ENCODE measurements at regions not wholly inside any gene's neighbourhood (a gene's known extent, or its start where the extent isn't known, plus 50 kb on each side); places are given as distances from the start of the nearest gene placed in this dataset.

DNA sequence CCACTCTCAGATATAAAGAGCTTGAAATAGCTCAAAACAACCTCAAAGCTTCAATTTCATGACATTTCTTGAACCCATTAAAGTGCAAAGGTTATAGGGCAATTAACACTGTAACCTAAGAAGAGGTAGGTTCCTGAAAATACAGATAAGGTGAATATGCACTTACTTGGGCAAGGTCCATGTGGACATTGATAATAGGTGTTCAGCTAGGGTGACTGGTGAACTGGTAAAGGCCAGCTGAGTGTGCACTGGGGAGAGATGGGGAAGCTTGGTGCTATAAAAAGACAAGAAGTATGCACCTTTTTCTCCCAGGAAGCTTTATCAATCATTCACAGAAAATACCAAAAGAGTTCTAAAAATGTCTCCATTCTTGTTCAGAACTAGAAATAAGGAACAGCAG is 418.6 kb downstream of the SLC16A7 start:
- Histone ChIP-seq H3K9me3 (ENCODE audit: control insufficient read depth in 4 of 4, low read length in 3 of 4) (no peaks in the 10 kb centered on the region), H3K27me3 (ENCODE audit: control insufficient read depth in 4 of 4, insufficient read depth in 4 of 4, low read length in 3 of 4) (no peaks in the 10 kb centered on the region), H3K9ac (ENCODE audit: low read depth in 1 of 2, low read length in 2 of 2) (no peak overlapping the region), H3K27ac (ENCODE audit: low read depth in 1 of 2, low read length in 2 of 2) (no peak overlapping the region), H3K36me3 (ENCODE audit: control insufficient read depth in 4 of 4, insufficient read depth in 3 of 4, low read depth in 1 of 4, low read length in 3 of 4) (no peaks in the 10 kb centered on the region), H3K4me3 (ENCODE audit: low read depth in 1 of 3, low read length in 3 of 3) (no peak overlapping the region), H3K4me1 (ENCODE audit: control insufficient read depth in 4 of 4, insufficient read depth in 4 of 4, low read length in 3 of 4) (no peaks in the 10 kb centered on the region)
- TF ChIP-seq RXRA (IDR thresholded peaks at IDR 0.05) (no peak), HNF4A (conservative IDR thresholded peaks at IDR 0.05) (no peak), YY1 (IDR thresholded peaks at IDR 0.05) (no peak), RAD21 (IDR thresholded peaks at IDR 0.05) (no peak), HNF4G (IDR thresholded peaks at IDR 0.05) (no peak), ZBTB33 (IDR thresholded peaks at IDR 0.05) (no peak), JUND (IDR thresholded peaks at IDR 0.05) (no peak), GABPA (IDR thresholded peaks at IDR 0.05 in 1 of 2, conservative IDR thresholded peaks at IDR 0.05 in 1 of 2) (no peak), SP1 (IDR thresholded peaks at IDR 0.05) (no peak), FOXA1 (IDR thresholded peaks at IDR 0.05) (no peak)
- TF ChIP-seq, protein P1, sequence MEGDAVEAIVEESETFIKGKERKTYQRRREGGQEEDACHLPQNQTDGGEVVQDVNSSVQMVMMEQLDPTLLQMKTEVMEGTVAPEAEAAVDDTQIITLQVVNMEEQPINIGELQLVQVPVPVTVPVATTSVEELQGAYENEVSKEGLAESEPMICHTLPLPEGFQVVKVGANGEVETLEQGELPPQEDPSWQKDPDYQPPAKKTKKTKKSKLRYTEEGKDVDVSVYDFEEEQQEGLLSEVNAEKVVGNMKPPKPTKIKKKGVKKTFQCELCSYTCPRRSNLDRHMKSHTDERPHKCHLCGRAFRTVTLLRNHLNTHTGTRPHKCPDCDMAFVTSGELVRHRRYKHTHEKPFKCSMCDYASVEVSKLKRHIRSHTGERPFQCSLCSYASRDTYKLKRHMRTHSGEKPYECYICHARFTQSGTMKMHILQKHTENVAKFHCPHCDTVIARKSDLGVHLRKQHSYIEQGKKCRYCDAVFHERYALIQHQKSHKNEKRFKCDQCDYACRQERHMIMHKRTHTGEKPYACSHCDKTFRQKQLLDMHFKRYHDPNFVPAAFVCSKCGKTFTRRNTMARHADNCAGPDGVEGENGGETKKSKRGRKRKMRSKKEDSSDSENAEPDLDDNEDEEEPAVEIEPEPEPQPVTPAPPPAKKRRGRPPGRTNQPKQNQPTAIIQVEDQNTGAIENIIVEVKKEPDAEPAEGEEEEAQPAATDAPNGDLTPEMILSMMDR (IDR thresholded peaks at IDR 0.05; ENCODE audit: low read depth, low read length, missing input control): no peak
- DNase-seq (ENCODE audit: low spot score): no peak

- Histone ChIP-seq H3K27me3 (ENCODE audit: control insufficient read depth in 4 of 4, insufficient read depth in 4 of 4, low read length in 3 of 4) (no peaks in the 10 kb centered on the region), H3K9ac (ENCODE audit: low read depth in 1 of 2, low read length in 2 of 2) (no peak overlapping the region), H3K27ac (ENCODE audit: low read depth in 1 of 2, low read length in 2 of 2) (no peak overlapping the region), H3K9me3 (ENCODE audit: control insufficient read depth in 4 of 4, low read length in 3 of 4) (no peaks in the 10 kb centered on the region), H3K4me1 (ENCODE audit: control insufficient read depth in 4 of 4, insufficient read depth in 4 of 4, low read length in 3 of 4) (no peaks in the 10 kb centered on the region), H3K36me3 (ENCODE audit: control insufficient read depth in 4 of 4, insufficient read depth in 3 of 4, low read depth in 1 of 4, low read length in 3 of 4) (no peaks in the 10 kb centered on the region), H3K4me3 (ENCODE audit: low read depth in 1 of 3, low read length in 3 of 3) (no peak overlapping the region)
- 62% methylated on average over 2 of the region's 2 CpGs for WGBS
- DNase-seq (ENCODE audit: low spot score): no peak
- no peak for TF ChIP-seq EGR1 (IDR thresholded peaks at IDR 0.05; ENCODE audit: low read depth in 2 of 2)
- TF ChIP-seq, protein P1 (IDR thresholded peaks at IDR 0.05; ENCODE audit: low read depth, low read length, missing input control): no peak
Measured at GRCh38 chr12:60020068-60020467, 424.2 kb downstream of the SLC16A7 start.

- no peak for DNase-seq (ENCODE audit: low spot score)
- H3K9ac ChIP-seq (ENCODE audit: low read depth in 1 of 2, low read length in 2 of 2): no peak overlapping the region
- H3K27me3 ChIP-seq (ENCODE audit: control insufficient read depth in 4 of 4, insufficient read depth in 4 of 4, low read length in 3 of 4): no peaks in the 10 kb centered on the region
- WGBS: 85% methylated on average over 3 of the region's 3 CpGs
- no peaks in the 10 kb centered on the region for H3K36me3 ChIP-seq (ENCODE audit: control insufficient read depth in 4 of 4, insufficient read depth in 3 of 4, low read depth in 1 of 4, low read length in 3 of 4)
- H3K9me3 ChIP-seq (ENCODE audit: control insufficient read depth in 4 of 4, low read length in 3 of 4): no peaks in the 10 kb centered on the region
- TF ChIP-seq ATF3 (IDR thresholded peaks at IDR 0.05) (no peak), ZBTB33 (IDR thresholded peaks at IDR 0.05) (no peak), HNF4A (conservative IDR thresholded peaks at IDR 0.05) (no peak), RAD21 (IDR thresholded peaks at IDR 0.05) (no peak)
- no peak overlapping the region for H3K27ac ChIP-seq (ENCODE audit: low read depth in 1 of 2, low read length in 2 of 2)
- H3K4me1 ChIP-seq (ENCODE audit: control insufficient read depth in 4 of 4, insufficient read depth in 4 of 4, low read length in 3 of 4): no peaks in the 10 kb centered on the region
- H3K4me3 ChIP-seq (ENCODE audit: low read depth in 1 of 3, low read length in 3 of 3): no peak overlapping the region
Measured at GRCh38 chr12:60021235-60021634, 425.4 kb downstream of the SLC16A7 start.
